H1 (cell line): ENCODE measurements at regions not wholly inside any gene's neighbourhood (a gene's known extent, or its start where the extent isn't known, plus 50 kb on each side); places are given as distances from the start of the nearest gene placed in this dataset.

Source experiments
- ASH2L ChIP-seq: fragments of 200-600, 300-600 bp; sonication (generic); IDR thresholded peaks from one replicate; pipeline ENCODE4 v1.7.1; 2017; ENCODE audit warnings: low read length
- CHD7 ChIP-seq: fragments of 300-600 bp; sonication (generic); IDR thresholded peaks from 2 replicates; pipeline ENCODE4 v1.7.1; 2012; ENCODE audit warnings: low read length, moderate library complexity, mild to moderate bottlenecking, inconsistent platforms; ENCODE audit not compliant: insufficient replicate concordance
- CTBP2 ChIP-seq: IDR thresholded peaks from 2 replicates; pipeline ENCODE4 v1.7.0; 2011; ENCODE audit warnings: borderline replicate concordance, mild to moderate bottlenecking, moderate library complexity, mixed read lengths, low read length; ENCODE audit not compliant: insufficient read depth, insufficient read length
- FOSL1 ChIP-seq: IDR thresholded peaks from 2 replicates; pipeline ENCODE4 v1.6.1; 2011; ENCODE audit warnings: mild to moderate bottlenecking, low read depth, low read length, moderate library complexity; ENCODE audit not compliant: insufficient read depth
- HDAC2 ChIP-seq, 2 experiments: fragments of 300-600 bp in 1 of 2; sonication (generic) in 1 of 2; IDR thresholded peaks; 2 replicates each; pipeline ENCODE4 v1.6.1; 2011 to 2012; ENCODE audit warnings: low read depth in 2 of 2, low read length in 2 of 2, mild to moderate bottlenecking in 2 of 2, moderate library complexity in 2 of 2, borderline replicate concordance in 1 of 2, inconsistent platforms in 1 of 2
- JUN ChIP-seq: IDR thresholded peaks from 2 replicates; pipeline ENCODE4 v1.6.1; 2011; ENCODE audit warnings: low read depth, mild to moderate bottlenecking, improper control_type of control experiment, low read length
- KDM1A ChIP-seq: fragments of 200-600, 300-600 bp; sonication (generic); IDR thresholded peaks from 2 replicates; pipeline ENCODE4 v1.7.1; 2016; ENCODE audit warnings: mild to moderate bottlenecking, low read length, borderline replicate concordance
- PHF8 ChIP-seq: fragments of 200-600 bp; sonication (generic); conservative IDR thresholded peaks from 2 replicates; pipeline ENCODE4 v1.7.1; 2012; ENCODE audit warnings: low read depth, mild to moderate bottlenecking, inconsistent platforms, low read length, moderate library complexity
- SIN3A ChIP-seq, 2 experiments: IDR thresholded peaks in 1 of 2; conservative IDR thresholded peaks in 1 of 2; 2 replicates each; pipeline ENCODE4 v1.6.1; 2011 to 2012; ENCODE audit warnings: low read length in 2 of 2, improper control_type of control experiment in 1 of 2, low read depth in 1 of 2, mild to moderate bottlenecking in 1 of 2
- SIX5 ChIP-seq: IDR thresholded peaks from 2 replicates; pipeline ENCODE4 v1.6.1; 2011; ENCODE audit warnings: mild to moderate bottlenecking, low read depth, low read length
- TAF1 ChIP-seq: IDR thresholded peaks from 2 replicates; pipeline ENCODE4 v1.6.1; 2011; ENCODE audit warnings: mild to moderate bottlenecking, low read depth, low read length
- YY1 ChIP-seq: IDR thresholded peaks from 2 replicates; pipeline ENCODE4 v1.6.1; 2011; ENCODE audit warnings: low read depth, mild to moderate bottlenecking, low read length

GRCh38 chr7:142308326-142308725, 50.5 kb upstream of the PRSS58 start (continued):
- TF ChIP-seq CHD7: no peak
- TF ChIP-seq PHF8: no peak
- TF ChIP-seq SIX5: no peak
- TF ChIP-seq KDM1A: no peak
- no peak for TF ChIP-seq FOSL1
- no peak for TF ChIP-seq TAF1
- TF ChIP-seq CTBP2: no peak
- TF ChIP-seq SIN3A (conservative IDR thresholded peaks at IDR 0.05 in 1 of 2, IDR thresholded peaks at IDR 0.05 in 1 of 2; ENCODE audit: low read depth in 1 of 2, low read length in 2 of 2): no peak
- no peak for TF ChIP-seq ASH2L
- TF ChIP-seq HDAC2 (IDR thresholded peaks at IDR 0.05; ENCODE audit: borderline replicate concordance in 1 of 2, low read depth in 2 of 2, low read length in 2 of 2): no peak
- no peak for TF ChIP-seq JUN
- no peak for TF ChIP-seq YY1
